GM19452 (cell line): ENCODE measurements at regions not wholly inside any gene's neighbourhood (a gene's known extent, or its start where the extent isn't known, plus 50 kb on each side); places are given as distances from the start of the nearest gene placed in this dataset.

Source experiments
- ATAC-seq: cut with Tn5 transposase; IDR thresholded peaks from one replicate; pipeline ENCODE4 v1.9.1; 2021; ENCODE audit not compliant: unreplicated experiment

- ATAC-seq = no peak
Observed at GRCh38 chr9:550333-550732, 291.2 kb upstream of the DMRT1 start.

- no peak for ATAC-seq
Observed at GRCh38 chr9:551986-552929, 289.2 kb upstream of the DMRT1 start.

- no peak for ATAC-seq
Observed at GRCh38 chr9:555493-555892, 286.0 kb upstream of the DMRT1 start.

GRCh38 chr9:556199-556598 lies 285.3 kb upstream of the DMRT1 start:
- no peak for ATAC-seq

GRCh38 chr9:556675-557074 lies 284.8 kb upstream of the DMRT1 start:
- ATAC-seq = no peak

- no peak for ATAC-seq
Observed at GRCh38 chr9:557601-558201, 283.8 kb upstream of the DMRT1 start.

- ATAC-seq = no peak
Observed at GRCh38 chr9:561427-561826, 280.1 kb upstream of the DMRT1 start.

- ATAC-seq = no peak
Observed at GRCh38 chr9:563200-563599, 278.3 kb upstream of the DMRT1 start.

- ATAC-seq = no peak
Observed at GRCh38 chr9:565528-565927, 276.0 kb upstream of the DMRT1 start.

- ATAC-seq = peak; percentile 87
Observed at GRCh38 chr9:567128-567746, 274.3 kb upstream of the DMRT1 start.

- no peak for ATAC-seq
Observed at GRCh38 chr9:567747-568305, 273.7 kb upstream of the DMRT1 start.

- no peak for ATAC-seq
Observed at GRCh38 chr9:569296-569695, 272.2 kb upstream of the DMRT1 start.

GRCh38 chr9:570187-570586 lies 271.3 kb upstream of the DMRT1 start:
- ATAC-seq = no peak

GRCh38 chr9:571066-571465 lies 270.4 kb upstream of the DMRT1 start:
- no peak for ATAC-seq

GRCh38 chr9:571741-572140 lies 269.8 kb upstream of the DMRT1 start:
- no peak for ATAC-seq

GRCh38 chr9:573691-574410 lies 267.6 kb upstream of the DMRT1 start:
- no peak for ATAC-seq

GRCh38 chr9:575139-575538 lies 266.4 kb upstream of the DMRT1 start:
- ATAC-seq = no peak

- ATAC-seq = no peak
Observed at GRCh38 chr9:580652-581342, 260.7 kb upstream of the DMRT1 start.

- ATAC-seq = no peak
Observed at GRCh38 chr9:581673-582497, 259.6 kb upstream of the DMRT1 start.

- ATAC-seq = no peak
Observed at GRCh38 chr9:582775-583174, 258.7 kb upstream of the DMRT1 start.
